GM19438 (cell line): ENCODE measurements at regions not wholly inside any gene's neighbourhood (a gene's known extent, or its start where the extent isn't known, plus 50 kb on each side); places are given as distances from the start of the nearest gene placed in this dataset.

Experiments
- ATAC-seq: cut with Tn5 transposase; IDR thresholded peaks from one replicate; pipeline ENCODE4 v1.9.1; 2021; ENCODE audit warnings: low read depth; ENCODE audit not compliant: unreplicated experiment

- ATAC-seq: no peak
Measured at GRCh38 chr21:16283516-16283915, 553.7 kb downstream of the USP25 start.

GRCh38 chr21:16285605-16286126 is 555.9 kb downstream of the USP25 start:
- ATAC-seq: no peak

GRCh38 chr21:16287046-16287445 is 557.3 kb downstream of the USP25 start:
- ATAC-seq: no peak

GRCh38 chr21:16291296-16291695 is 561.5 kb downstream of the USP25 start:
- ATAC-seq: no peak

- no peak for ATAC-seq
Measured at GRCh38 chr21:16294128-16294527, 564.3 kb downstream of the USP25 start.

- no peak for ATAC-seq
Measured at GRCh38 chr21:16302851-16303282, 573.1 kb downstream of the USP25 start.

- ATAC-seq: no peak
Measured at GRCh38 chr21:16304174-16305095, 574.7 kb downstream of the USP25 start.

GRCh38 chr21:16305686-16306085 is 575.9 kb downstream of the USP25 start:
- no peak for ATAC-seq

GRCh38 chr21:16307256-16307655 is 577.5 kb downstream of the USP25 start:
- no peak for ATAC-seq

- no peak for ATAC-seq
Measured at GRCh38 chr21:16308269-16308668, 578.5 kb downstream of the USP25 start.

GRCh38 chr21:16309250-16309971 is 579.6 kb downstream of the USP25 start:
- no peak for ATAC-seq

- ATAC-seq: no peak
Measured at GRCh38 chr21:16310176-16310575, 580.4 kb downstream of the USP25 start.

GRCh38 chr21:16311229-16311628 is 581.4 kb downstream of the USP25 start:
- no peak for ATAC-seq

- no peak for ATAC-seq
Measured at GRCh38 chr21:16312321-16312720, 582.5 kb downstream of the USP25 start.

GRCh38 chr21:16315223-16315622 is 585.4 kb downstream of the USP25 start:
- no peak for ATAC-seq

GRCh38 chr21:16318651-16319300 is 589.0 kb downstream of the USP25 start:
- ATAC-seq: no peak

- no peak for ATAC-seq
Measured at GRCh38 chr21:16320110-16320509, 590.3 kb downstream of the USP25 start.

GRCh38 chr21:16322454-16322853 is 592.7 kb downstream of the USP25 start:
- ATAC-seq: no peak

- no peak for ATAC-seq
Measured at GRCh38 chr21:16323596-16323995, 593.8 kb downstream of the USP25 start.

GRCh38 chr21:16324630-16325029 is 594.8 kb downstream of the USP25 start:
- no peak for ATAC-seq
